ENCODE measurements at regions not wholly inside any gene's neighbourhood (a gene's known extent, or its start where the extent isn't known, plus 50 kb on each side); places are given as distances from the start of the nearest gene placed in this dataset.

DNA sequence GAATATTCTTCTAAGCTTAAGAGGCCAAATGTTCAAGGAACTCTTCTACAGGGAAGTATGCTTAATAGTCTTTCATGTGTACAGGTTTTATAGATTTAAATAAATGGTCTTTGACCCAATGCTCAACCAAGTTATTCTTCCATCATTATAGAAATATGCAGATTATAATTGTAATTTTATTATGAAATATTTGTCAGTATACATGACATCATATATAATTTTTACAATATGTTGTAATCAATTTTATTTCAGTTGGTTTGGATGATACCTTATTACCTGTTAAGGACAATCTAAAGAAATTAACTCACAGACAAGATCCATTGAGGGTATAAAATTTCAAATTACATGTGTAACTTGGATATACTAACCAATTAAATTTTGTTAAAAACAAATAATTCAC, 1278.3 kb downstream of the SLC16A7 start:
- TF ChIP-seq, protein P1, sequence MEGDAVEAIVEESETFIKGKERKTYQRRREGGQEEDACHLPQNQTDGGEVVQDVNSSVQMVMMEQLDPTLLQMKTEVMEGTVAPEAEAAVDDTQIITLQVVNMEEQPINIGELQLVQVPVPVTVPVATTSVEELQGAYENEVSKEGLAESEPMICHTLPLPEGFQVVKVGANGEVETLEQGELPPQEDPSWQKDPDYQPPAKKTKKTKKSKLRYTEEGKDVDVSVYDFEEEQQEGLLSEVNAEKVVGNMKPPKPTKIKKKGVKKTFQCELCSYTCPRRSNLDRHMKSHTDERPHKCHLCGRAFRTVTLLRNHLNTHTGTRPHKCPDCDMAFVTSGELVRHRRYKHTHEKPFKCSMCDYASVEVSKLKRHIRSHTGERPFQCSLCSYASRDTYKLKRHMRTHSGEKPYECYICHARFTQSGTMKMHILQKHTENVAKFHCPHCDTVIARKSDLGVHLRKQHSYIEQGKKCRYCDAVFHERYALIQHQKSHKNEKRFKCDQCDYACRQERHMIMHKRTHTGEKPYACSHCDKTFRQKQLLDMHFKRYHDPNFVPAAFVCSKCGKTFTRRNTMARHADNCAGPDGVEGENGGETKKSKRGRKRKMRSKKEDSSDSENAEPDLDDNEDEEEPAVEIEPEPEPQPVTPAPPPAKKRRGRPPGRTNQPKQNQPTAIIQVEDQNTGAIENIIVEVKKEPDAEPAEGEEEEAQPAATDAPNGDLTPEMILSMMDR (IDR thresholded peaks at IDR 0.05; ENCODE audit: insufficient read depth, low read length, poor library complexity, severe bottlenecking): no peak
- no peak for TF ChIP-seq EZH2phosphoT487 (conservative IDR thresholded peaks at IDR 0.05; ENCODE audit: low read length)
